Right lung (tissue), 2 donors: ENCODE measurements at regions not wholly inside any gene's neighbourhood (a gene's known extent, or its start where the extent isn't known, plus 50 kb on each side); places are given as distances from the start of the nearest gene placed in this dataset.
"Not testable (repeated sequence)": the region's sequence is repeated elsewhere in the genome, so short reads cannot be mapped to it uniquely, and the experiment has no call there.

Experiments used
- DNase-seq, 2 donors: peaks; one replicate each; pipeline ENCODE4 v3.0.0-alpha.2; 2013

DNA sequence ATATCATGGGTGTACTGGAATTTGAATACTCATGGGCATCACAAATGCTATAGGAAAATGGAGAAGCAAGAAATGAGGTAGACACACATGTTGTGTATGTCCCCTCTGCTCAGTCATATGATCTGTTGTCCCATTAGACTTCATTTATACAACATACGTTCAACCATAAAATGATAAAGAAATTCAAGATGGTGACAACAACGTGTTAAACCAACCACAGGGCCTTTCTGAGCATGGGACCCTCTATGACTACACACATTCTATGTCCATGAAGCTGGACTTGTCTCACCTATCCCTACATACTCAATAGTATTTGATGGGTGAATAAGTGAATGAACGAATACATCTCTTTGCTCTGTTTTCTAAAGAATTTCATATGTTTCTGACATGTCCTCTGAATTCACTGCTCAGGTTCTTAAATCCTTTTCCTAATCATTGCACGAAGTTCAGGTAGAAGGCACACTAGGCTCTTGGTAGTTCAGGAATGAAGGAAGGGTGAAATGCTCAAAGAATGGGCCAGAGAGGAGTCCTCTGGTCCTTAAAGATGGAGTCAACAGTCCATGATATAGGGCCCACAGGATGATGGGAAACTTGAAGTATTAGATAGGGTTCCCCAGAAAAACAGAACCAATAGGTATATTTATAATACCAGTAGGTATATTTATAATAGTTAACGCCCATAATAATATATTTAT, 105.7 kb upstream of the PPM1H start:
- no peak for DNase-seq

- no peak for DNase-seq
Observed at GRCh38 chr12:63038713-63039100, 103.8 kb upstream of the PPM1H start.

- no peak for DNase-seq
Observed at GRCh38 chr12:63037746-63038712, 103.1 kb upstream of the PPM1H start.

- no peak for DNase-seq
Observed at GRCh38 chr12:63036974-63037335, 102.0 kb upstream of the PPM1H start.

DNA sequence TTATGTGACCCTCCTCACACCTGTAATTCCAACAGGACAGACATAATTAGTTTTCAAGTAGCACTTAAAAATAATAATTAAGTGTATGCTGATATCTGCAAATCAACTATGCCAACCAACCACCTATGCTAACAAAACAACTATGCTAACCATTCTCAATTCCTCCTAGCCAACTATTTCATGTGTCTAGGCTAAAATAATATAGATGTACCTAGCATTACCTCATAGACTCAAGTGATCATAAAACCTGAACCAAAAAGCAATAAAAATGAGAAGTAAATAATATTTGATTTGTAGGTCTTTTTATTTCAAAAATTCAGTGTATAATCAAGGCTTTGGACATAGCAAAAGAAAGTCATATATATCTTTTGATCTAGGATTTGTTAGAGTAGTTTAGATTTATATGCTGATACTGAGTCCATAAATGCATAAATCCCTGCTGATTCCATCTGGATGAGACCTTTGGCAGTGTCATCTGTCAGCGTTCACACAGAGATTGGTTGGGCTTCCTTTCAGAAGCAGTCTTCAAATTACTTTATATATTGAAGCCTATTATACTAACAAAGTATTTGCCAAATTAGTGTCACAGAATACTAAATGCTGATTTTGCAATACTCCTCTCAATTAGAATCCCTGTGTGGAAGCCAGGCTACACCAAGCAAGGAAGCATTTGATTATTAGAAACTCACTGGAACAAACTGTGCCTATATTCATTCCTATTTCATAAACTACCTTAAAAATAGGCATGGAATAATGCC, 101.4 kb upstream of the PPM1H start:
- DNase-seq = no peak

- no peak for DNase-seq
Observed at GRCh38 chr12:63034601-63035000, 99.7 kb upstream of the PPM1H start.

DNA sequence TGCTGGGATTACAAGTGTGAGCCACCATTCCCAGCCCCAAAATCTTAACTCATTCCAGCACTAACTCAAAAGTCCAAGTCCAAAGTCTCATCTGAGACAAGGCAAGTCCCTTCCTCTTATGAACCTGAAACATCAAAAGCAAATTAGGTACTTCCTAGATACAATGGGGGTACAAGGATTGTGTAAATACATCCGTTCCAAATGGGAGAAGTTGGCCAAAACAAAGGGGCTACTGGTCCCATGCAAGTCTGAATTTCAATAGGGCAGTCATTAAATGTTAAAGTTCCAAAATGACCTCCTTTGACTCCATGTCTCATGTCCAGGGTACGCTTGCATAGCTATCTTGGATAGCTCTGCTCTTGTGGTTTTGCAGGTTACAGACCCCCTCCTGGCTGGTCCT, 94.7 kb upstream of the PPM1H start:
- DNase-seq = no peak

DNA sequence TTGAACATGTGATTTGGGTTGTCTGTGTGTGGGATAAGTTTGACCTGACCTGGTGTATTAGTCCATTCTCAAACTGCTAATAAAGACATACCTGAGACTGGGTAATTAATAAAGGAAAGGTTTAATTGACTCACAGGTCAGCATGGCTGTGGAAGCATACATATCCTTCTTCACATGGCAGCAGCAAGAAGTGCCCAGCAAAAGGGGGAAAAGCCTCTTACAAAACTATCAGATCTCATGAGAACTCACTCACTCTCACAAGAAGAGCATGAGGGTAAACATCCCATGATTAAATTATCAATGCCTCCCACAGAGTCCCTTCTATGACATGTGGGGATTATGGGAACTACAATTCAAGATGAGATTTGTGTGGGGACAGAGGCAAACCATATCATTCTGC, 94.0 kb upstream of the PPM1H start:
- no peak for DNase-seq

DNA sequence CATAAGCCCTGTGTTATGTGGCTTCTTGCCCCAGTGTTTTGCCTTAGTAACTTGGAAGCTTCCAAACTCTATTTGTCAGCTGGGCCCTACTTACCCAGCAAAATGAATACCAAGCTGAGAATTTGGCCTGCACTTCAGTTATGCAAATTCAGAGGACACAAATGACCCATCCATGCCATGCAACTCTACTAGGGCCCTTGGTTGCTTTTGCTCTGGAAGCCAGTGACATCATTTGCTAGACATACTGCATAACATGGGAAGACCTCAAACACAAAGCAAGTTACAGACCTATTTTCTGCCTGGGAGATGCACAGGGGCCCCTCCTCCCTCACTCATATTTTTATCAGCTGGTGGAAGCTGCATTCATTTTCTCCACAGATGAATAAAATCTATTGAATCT, 90.2 kb upstream of the PPM1H start:
- DNase-seq = no peak

- DNase-seq = no peak
Observed at GRCh38 chr12:63023926-63024325, 89.0 kb upstream of the PPM1H start.

DNA sequence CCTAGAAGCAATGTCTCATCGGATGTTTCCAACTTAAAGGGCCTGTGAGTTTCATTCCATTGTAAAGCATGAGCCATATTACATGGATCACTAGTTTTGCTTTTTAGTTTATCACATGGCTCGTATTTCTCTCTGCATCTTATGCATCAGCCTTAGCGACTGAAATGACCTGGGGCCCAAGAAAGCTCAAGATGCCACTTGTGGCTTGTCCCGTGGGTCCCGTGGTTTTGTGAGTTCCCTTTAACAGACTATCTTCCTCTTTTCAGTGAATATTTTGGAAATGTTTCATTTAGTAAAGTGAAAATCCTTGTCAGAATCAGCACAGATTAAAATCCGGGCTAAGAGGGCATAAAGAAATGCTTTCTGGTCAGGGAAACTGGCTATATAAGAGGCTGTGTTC, 86.2 kb upstream of the PPM1H start:
- no peak for DNase-seq

DNA sequence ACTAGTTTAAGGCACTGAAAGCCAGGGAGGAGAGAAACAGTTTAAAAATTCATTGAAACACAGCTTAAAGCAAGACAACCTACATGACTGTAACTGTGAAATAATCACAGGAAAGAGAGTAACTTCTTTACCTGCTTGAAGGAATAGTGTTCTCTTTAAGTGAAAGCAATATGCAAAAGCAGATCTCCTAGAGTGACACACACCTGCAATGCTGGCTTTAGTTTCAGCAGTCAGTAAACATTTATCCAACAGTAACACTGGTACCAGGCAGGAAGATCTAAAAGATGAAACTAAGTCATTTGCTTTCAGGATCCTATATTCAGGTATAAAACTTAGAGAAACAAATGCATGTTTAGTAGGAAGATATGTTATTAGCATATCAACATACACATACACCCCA, 85.3 kb upstream of the PPM1H start:
- DNase-seq = no peak

DNA sequence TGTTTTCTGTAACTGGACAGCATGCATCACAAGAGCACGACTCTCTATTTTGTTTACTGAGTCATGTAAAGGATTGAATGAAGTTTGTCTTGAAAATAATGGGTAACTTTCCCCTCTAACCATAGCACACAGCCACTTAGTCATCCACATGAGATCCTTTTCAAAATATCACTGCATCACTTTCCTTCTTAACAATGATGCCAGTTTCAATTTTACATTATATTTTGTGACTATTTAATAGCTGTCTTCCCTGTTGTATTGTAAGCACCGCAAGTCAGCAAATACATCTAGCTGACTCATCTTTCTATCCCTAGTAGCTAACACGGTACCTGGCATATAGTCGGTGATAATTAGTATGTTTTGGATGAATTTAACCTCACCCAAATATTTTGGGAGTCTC, 83.3 kb upstream of the PPM1H start:
- no peak for DNase-seq

DNA sequence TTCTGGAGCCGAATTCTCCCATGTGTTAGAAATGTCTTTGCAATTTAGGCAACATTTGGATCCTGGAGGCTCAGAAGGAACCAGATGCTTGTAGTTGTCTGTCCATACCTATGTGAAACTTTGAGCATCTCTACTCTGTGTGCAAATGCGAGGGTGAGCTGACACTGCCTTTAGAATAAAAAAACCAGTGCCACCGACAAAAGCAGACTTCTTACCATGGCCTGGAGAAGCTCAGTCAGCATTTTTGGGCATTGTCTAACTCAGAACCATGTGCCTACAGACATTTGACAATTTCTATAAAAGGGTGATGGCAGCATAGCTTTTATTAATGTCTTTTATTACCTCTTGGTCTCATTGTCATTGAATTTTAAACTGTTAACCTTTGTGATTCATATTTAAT, 78.4 kb upstream of the PPM1H start:
- DNase-seq = no peak

GRCh38 chr12:63010698-63011097, 75.7 kb upstream of the PPM1H start:
- DNase-seq = no peak

- DNase-seq = no peak
Observed at GRCh38 chr12:63008372-63008771, 73.4 kb upstream of the PPM1H start.

DNA sequence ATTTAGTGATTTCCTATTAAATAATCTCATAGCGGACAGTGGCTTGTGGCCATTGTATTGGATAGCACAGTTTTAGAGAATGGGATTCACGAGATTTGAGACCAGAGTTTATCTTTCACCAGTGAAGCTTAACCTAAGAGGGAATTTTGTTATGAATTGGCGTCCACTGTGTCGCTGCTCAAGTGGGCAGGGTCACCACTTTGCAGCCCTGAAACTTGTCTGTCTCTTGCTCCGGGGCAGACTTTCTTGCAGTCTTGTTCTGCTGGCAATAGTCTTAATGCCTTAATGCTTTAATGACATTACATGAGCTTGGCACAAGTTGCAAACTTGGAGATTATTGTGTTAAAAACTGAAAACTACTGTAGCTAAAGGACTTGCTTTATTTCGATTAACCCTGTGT, 72.8 kb upstream of the PPM1H start:
- DNase-seq = no peak

DNA sequence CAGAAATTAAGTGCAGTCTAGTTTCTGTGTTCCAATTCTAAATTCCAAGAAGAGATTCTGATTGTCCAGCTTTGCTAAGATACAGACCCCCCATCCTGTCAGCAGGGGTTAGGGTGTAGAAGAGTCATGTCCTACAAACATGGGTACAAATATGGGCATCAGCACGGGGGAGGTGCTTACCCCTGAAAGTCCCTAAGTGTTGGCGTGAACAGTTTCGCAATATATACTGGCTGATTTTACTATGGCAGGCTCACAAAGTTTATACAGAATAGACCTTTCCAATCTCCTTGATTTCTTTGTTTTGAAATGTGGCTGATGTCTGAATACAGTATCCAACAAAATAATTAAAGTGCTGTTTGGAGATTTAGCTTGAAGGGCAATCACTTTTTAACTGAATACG, 71.6 kb upstream of the PPM1H start:
- no peak for DNase-seq

DNA sequence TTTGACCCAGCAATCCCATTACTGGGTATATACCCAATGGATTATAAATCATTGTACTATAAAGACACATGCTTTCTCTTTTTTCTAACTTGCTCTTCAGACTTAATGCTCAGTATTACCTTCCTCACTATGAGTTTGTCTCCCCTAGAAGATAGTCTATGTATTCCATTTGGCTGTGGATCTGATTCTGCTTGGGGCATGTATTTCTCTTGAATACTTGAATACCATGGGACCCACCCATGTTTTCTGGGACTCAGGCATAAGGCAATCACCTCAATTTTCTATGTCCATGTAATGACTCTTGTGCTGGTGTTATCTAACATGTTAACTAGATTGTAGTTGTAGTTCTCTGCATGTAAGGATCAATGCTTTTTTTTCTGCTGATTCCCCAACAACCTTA, 70.4 kb upstream of the PPM1H start:
- no peak for DNase-seq

DNA sequence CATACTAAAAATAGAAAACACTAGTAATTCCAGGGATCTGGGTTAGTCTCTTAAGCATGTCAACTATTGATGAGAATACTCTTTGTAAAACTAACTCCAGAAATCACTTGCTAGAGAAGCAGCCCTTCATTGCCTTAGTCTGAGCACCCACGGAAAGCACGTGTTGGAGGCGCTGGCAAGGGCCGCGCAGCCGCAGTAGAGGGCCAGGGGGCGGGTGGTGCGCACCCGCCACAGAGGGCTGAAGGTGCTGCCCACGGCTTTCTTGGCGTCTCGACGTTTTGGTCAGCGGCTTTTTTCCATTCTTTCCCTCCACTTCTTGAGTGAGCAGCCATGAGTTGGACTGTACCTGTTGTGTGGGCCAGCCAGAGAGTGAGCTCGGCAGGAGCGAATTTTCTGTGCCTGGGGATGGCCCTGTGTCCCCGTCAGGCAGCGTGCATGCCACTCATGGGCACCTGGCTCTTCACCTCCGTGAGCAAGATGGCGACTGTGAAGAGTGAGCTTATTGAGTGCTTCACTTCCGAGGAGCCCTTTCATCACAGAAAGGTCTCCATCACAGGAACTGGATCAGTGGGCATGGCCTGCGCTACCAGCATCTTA, 68.4 kb upstream of the PPM1H start:
- DNase-seq = no peak

- not testable (repeated sequence) for DNase-seq
Observed at GRCh38 chr12:63002059-63002458, 67.1 kb upstream of the PPM1H start.

DNA sequence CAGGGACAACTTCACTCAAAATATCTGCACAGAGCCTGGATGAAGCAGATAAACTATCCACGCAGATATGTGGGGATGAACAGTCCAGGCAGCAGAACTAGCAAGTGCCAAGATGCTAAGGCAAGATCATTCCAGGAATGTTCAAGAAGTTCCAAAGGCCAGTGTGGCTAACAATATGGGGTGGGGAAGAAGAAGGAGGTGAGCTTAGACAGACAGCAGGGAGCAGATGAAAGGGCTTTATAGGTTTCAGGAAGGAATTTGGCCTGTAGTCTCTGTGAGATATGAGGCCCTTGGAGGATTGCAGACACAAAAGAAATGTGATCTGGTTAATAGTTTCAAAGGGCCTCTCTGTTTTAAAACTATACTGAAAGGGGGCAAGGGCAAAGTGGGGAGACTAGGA, 63.5 kb upstream of the PPM1H start:
- DNase-seq = no peak
